Glutamatergic neuron (in vitro differentiated cells): ENCODE measurements at regions not wholly inside any gene's neighbourhood (a gene's known extent, or its start where the extent isn't known, plus 50 kb on each side); places are given as distances from the start of the nearest gene placed in this dataset.

Source experiments
- DNase-seq: peaks from one replicate; pipeline ENCODE4 v3.0.0; 2022
- H3K27ac Mint-ChIP-seq: one replicate; pipeline ENCODE4 v1.8.0; 2020; ENCODE audit warnings: mild to moderate bottlenecking, mixed read lengths, inconsistent platforms; ENCODE audit not compliant: unreplicated experiment
- H3K27me3 Mint-ChIP-seq: one replicate; pipeline ENCODE4 v1.8.0; 2020; ENCODE audit warnings: mild to moderate bottlenecking, moderate library complexity, mixed read lengths, inconsistent platforms; ENCODE audit not compliant: unreplicated experiment
- H3K36me3 Mint-ChIP-seq: one replicate; pipeline ENCODE4 v1.8.0; 2020; ENCODE audit warnings: mild to moderate bottlenecking, mixed read lengths, inconsistent platforms; ENCODE audit not compliant: unreplicated experiment
- H3K4me1 Mint-ChIP-seq: one replicate; pipeline ENCODE4 v1.8.0; 2020; ENCODE audit warnings: mild to moderate bottlenecking, low read depth, mixed read lengths, inconsistent platforms; ENCODE audit not compliant: unreplicated experiment
- H3K4me3 Mint-ChIP-seq: one replicate; pipeline ENCODE4 v1.8.0; 2020; ENCODE audit warnings: mild to moderate bottlenecking, mixed read lengths, inconsistent platforms; ENCODE audit not compliant: unreplicated experiment
- H3K9me3 Mint-ChIP-seq: one replicate; pipeline ENCODE4 v1.8.0; 2020; ENCODE audit warnings: mild to moderate bottlenecking, moderate library complexity, mixed read lengths, inconsistent platforms; ENCODE audit not compliant: unreplicated experiment
- CTCF ChIP-seq: fragments of 200-600 bp; sonication (generic); IDR thresholded peaks from one replicate; pipeline ENCODE4 v1.5.0; 2021; ENCODE audit not compliant: partially characterized antibody, unreplicated experiment

- no peak for DNase-seq
- Mint-ChIP-seq H3K27me3 (peaks cover 6% of the 10 kb centered on the region), H3K36me3 (peaks cover 15% of the 10 kb centered on the region), H3K27ac (no peak overlapping the region), H3K9me3 (peaks cover 2% of the 10 kb centered on the region), H3K4me3 (no peak overlapping the region), H3K4me1 (no peaks in the 10 kb centered on the region)
- TF ChIP-seq CTCF: no peak
These were observed 126.7 kb downstream of the SOX1 start for GRCh38 chr13:112193463-112194166.

- Mint-ChIP-seq H3K27ac (no peak overlapping the region), H3K4me3 (no peak overlapping the region), H3K36me3 (peaks cover 15% of the 10 kb centered on the region), H3K9me3 (peaks cover 2% of the 10 kb centered on the region), H3K4me1 (no peaks in the 10 kb centered on the region), H3K27me3 (peaks cover 6% of the 10 kb centered on the region)
- TF ChIP-seq CTCF: no peak
- no peak for DNase-seq
These were observed 127.2 kb downstream of the SOX1 start for GRCh38 chr13:112194167-112194530.

- no peak overlapping the region for H3K4me3 Mint-ChIP-seq
- no peak for TF ChIP-seq CTCF
- peaks cover 6% of the 10 kb centered on the region for H3K27me3 Mint-ChIP-seq
- DNase-seq: no peak
- H3K4me1 Mint-ChIP-seq: no peaks in the 10 kb centered on the region
- no peak overlapping the region for H3K27ac Mint-ChIP-seq
- peaks cover 2% of the 10 kb centered on the region for H3K9me3 Mint-ChIP-seq
- peaks cover 15% of the 10 kb centered on the region for H3K36me3 Mint-ChIP-seq
These were observed 127.6 kb downstream of the SOX1 start for GRCh38 chr13:112194579-112194978.

GRCh38 chr13:112198396-112199010 lies 131.6 kb downstream of the SOX1 start:
- Mint-ChIP-seq H3K9me3 (peaks cover under 1% of the 10 kb centered on the region), H3K4me3 (no peak overlapping the region), H3K4me1 (no peaks in the 10 kb centered on the region), H3K36me3 (no peaks in the 10 kb centered on the region), H3K27ac (no peak overlapping the region), H3K27me3 (peaks cover 4% of the 10 kb centered on the region)
- no peak for DNase-seq
- TF ChIP-seq CTCF: no peak

- TF ChIP-seq CTCF: no peak
- Mint-ChIP-seq H3K9me3 (peaks cover 2% of the 10 kb centered on the region), H3K27me3 (peaks cover 4% of the 10 kb centered on the region)
These were observed 133.3 kb downstream of the SOX1 start for GRCh38 chr13:112200200-112200599.

More at GRCh38 chr13:112200200-112200599, 133.3 kb downstream of the SOX1 start:
- no peak for DNase-seq
- no peaks in the 10 kb centered on the region for H3K36me3 Mint-ChIP-seq
- H3K4me3 Mint-ChIP-seq: no peak overlapping the region
- H3K27ac Mint-ChIP-seq: no peak overlapping the region
- H3K4me1 Mint-ChIP-seq: peaks cover 11% of the 10 kb centered on the region
